ENCODE measurements at regions not wholly inside any gene's neighbourhood (a gene's known extent, or its start where the extent isn't known, plus 50 kb on each side); places are given as distances from the start of the nearest gene placed in this dataset.

DNA sequence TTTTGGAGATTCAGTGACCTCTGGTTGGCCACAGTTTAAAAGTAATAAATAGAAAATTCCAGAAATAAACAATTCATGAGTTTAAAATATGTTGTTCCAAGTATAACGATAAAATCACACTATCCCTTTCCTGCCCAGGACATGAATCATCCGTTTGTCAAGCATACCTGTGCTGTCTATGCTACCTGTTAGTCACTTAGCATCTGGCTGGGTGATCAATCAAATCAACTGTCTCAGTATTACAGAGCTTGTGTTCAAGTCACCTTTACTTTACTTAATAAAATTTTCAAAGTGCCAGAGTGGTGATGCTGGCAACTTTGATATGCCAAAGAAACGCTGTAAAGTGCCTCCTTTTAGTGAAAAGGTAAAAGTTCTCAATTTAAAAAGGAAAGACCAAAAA lies 979.5 kb upstream of the NDST4 start:
- H3K4me3 ChIP-seq = no peak overlapping the region
- no peaks in the 10 kb centered on the region for H3K36me3 ChIP-seq (replicated peaks; ENCODE audit: insufficient read depth, low read depth)
- 74% methylated on average over 3 of the region's 3 CpGs for WGBS (ENCODE audit: low lambda C conversion rate, missing lambda C conversion rate)
- no peak overlapping the region for H2AFZ ChIP-seq
- H3K27me3 ChIP-seq = no peaks in the 10 kb centered on the region
- H3K4me1 ChIP-seq (ENCODE audit: insufficient read depth) = no peaks in the 10 kb centered on the region
- no peaks in the 10 kb centered on the region for H4K20me1 ChIP-seq (ENCODE audit: insufficient read depth, poor library complexity, severe bottlenecking)
- H3K79me2 ChIP-seq = no peaks in the 10 kb centered on the region
- H3K9me2 ChIP-seq (replicated peaks; ENCODE audit: insufficient read depth) = no peaks in the 10 kb centered on the region
- H3K9me3 ChIP-seq (ENCODE audit: low read depth) = no peaks in the 10 kb centered on the region
- no peak overlapping the region for H3K27ac ChIP-seq
- H3K4me2 ChIP-seq = no peak overlapping the region
- TF ChIP-seq CTCF (IDR thresholded peaks at IDR 0.05; ENCODE audit: poor library complexity) = no peak
- TF ChIP-seq EZH2phosphoT487 (IDR thresholded peaks at IDR 0.05; ENCODE audit: low read depth, severe bottlenecking, unreplicated experiment) = no peak
- no peak for TF ChIP-seq EZH2 (IDR thresholded peaks at IDR 0.05; ENCODE audit: borderline replicate concordance)
- no peak for DNase-seq (ENCODE audit: low spot score)

- H4K20me1 ChIP-seq (ENCODE audit: insufficient read depth, poor library complexity, severe bottlenecking) = no peaks in the 10 kb centered on the region
- no peak overlapping the region for H3K4me3 ChIP-seq
- TF ChIP-seq CTCF (IDR thresholded peaks at IDR 0.05; ENCODE audit: poor library complexity) = no peak
- no peak for TF ChIP-seq EZH2phosphoT487 (IDR thresholded peaks at IDR 0.05; ENCODE audit: low read depth, severe bottlenecking, unreplicated experiment)
- no peak for TF ChIP-seq EZH2 (IDR thresholded peaks at IDR 0.05; ENCODE audit: borderline replicate concordance)
- H3K9me2 ChIP-seq (replicated peaks; ENCODE audit: insufficient read depth) = no peaks in the 10 kb centered on the region
- H3K9me3 ChIP-seq (ENCODE audit: low read depth) = no peaks in the 10 kb centered on the region
- H3K4me2 ChIP-seq = no peak overlapping the region
- no peaks in the 10 kb centered on the region for H3K36me3 ChIP-seq (replicated peaks; ENCODE audit: insufficient read depth, low read depth)
- H3K27ac ChIP-seq = no peak overlapping the region
- H3K27me3 ChIP-seq = no peaks in the 10 kb centered on the region
- H3K79me2 ChIP-seq = no peaks in the 10 kb centered on the region
- H2AFZ ChIP-seq = no peak overlapping the region
- no peaks in the 10 kb centered on the region for H3K4me1 ChIP-seq (ENCODE audit: insufficient read depth)
- DNase-seq (ENCODE audit: low spot score) = no peak
Measured at GRCh38 chr4:116088771-116089170, 975.4 kb upstream of the NDST4 start.

DNA sequence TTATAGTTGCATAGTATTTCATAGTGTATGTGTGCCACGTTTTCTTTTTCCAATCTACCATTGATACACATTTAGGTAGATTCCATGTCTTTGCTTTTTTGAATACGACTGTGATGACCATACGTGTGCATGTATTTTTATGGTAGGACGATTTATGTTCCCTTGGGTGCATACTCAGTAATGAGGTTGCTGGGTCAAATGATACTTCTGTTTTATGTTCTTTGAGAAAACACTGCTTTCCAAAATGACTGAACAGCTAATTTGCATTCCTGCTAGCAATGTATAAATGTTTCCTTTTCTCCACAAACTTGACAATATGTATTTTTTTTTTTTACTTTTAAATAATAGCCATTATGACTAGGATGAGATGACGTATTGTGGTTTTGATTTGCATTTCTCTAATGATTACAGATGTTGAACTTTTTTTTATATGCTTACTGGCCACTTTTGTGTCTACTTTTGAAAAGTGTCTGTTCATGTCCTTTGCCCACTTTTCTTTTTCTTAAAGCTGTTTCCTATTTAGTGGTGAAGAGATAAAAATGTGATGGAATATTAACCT lies 969.5 kb upstream of the NDST4 start:
- no peaks in the 10 kb centered on the region for H4K20me1 ChIP-seq (ENCODE audit: insufficient read depth, poor library complexity, severe bottlenecking)
- H3K36me3 ChIP-seq (replicated peaks; ENCODE audit: insufficient read depth, low read depth) = no peaks in the 10 kb centered on the region
- 86% methylated on average over 5 of the region's 5 CpGs for WGBS (ENCODE audit: low lambda C conversion rate, missing lambda C conversion rate)

More for the DNA sequence above, 969.5 kb upstream of the NDST4 start:
- Histone ChIP-seq H3K4me3 (no peak overlapping the region), H3K27ac (no peak overlapping the region), H3K4me2 (no peak overlapping the region), H2AFZ (no peak overlapping the region), H3K79me2 (no peaks in the 10 kb centered on the region), H3K9me2 (replicated peaks; ENCODE audit: insufficient read depth) (no peaks in the 10 kb centered on the region), H3K27me3 (no peaks in the 10 kb centered on the region), H3K9me3 (ENCODE audit: low read depth) (no peaks in the 10 kb centered on the region), H3K4me1 (ENCODE audit: insufficient read depth) (no peaks in the 10 kb centered on the region)
- no peak for DNase-seq (ENCODE audit: low spot score)
- TF ChIP-seq CTCF (IDR thresholded peaks at IDR 0.05; ENCODE audit: poor library complexity) = no peak
- no peak for TF ChIP-seq EZH2 (IDR thresholded peaks at IDR 0.05; ENCODE audit: borderline replicate concordance)
- TF ChIP-seq EZH2phosphoT487 (IDR thresholded peaks at IDR 0.05; ENCODE audit: low read depth, severe bottlenecking, unreplicated experiment) = no peak

Data from hepatocyte (in vitro differentiated cells).